PC-3 (cell line): ENCODE measurements at regions not wholly inside any gene's neighbourhood (a gene's known extent, or its start where the extent isn't known, plus 50 kb on each side); places are given as distances from the start of the nearest gene placed in this dataset.

Experiments
- CTCF ChIP-seq: fragments of 300-600 bp; sonication (generic); conservative IDR thresholded peaks from 2 replicates; pipeline ENCODE4 v1.5.1; 2017; ENCODE audit warnings: antibody characterized with exemption, low read depth, mild to moderate bottlenecking, low read length
- EZH2 ChIP-seq: fragments of 300-600 bp; sonication (generic); IDR thresholded peaks from one replicate; pipeline ENCODE4 v1.6.1; 2017; ENCODE audit warnings: antibody characterized with exemption, mild to moderate bottlenecking, low read length; ENCODE audit not compliant: unreplicated experiment
- EZH2phosphoT487 ChIP-seq: fragments of 300-600 bp; sonication (generic); IDR thresholded peaks from 2 replicates; pipeline ENCODE4 v1.6.1; 2018; ENCODE audit warnings: mild to moderate bottlenecking, antibody characterized with exemption, low read length, borderline replicate concordance

GRCh38 chr6:961407-961960, 268.5 kb upstream of the EXOC2 start:
- TF ChIP-seq EZH2phosphoT487 (no peak), CTCF (no peak), EZH2 (no peak)
